Activated CD4-positive, CD25-positive, alpha-beta regulatory T cell treated with anti-CD3 and anti-CD28 coated beads, Interleukin-2, amount 50 U/mL, for 16 hours (primary cell): ENCODE measurements at regions not wholly inside any gene's neighbourhood (a gene's known extent, or its start where the extent isn't known, plus 50 kb on each side); places are given as distances from the start of the nearest gene placed in this dataset.
"Not testable (repeated sequence)": the region's sequence is repeated elsewhere in the genome, so short reads cannot be mapped to it uniquely, and the experiment has no call there.

Experiments
- DNase-seq: peaks from one replicate; pipeline ENCODE4 v3.0.0-alpha.2; 2020; ENCODE audit warnings: low read depth, low spot score

DNA sequence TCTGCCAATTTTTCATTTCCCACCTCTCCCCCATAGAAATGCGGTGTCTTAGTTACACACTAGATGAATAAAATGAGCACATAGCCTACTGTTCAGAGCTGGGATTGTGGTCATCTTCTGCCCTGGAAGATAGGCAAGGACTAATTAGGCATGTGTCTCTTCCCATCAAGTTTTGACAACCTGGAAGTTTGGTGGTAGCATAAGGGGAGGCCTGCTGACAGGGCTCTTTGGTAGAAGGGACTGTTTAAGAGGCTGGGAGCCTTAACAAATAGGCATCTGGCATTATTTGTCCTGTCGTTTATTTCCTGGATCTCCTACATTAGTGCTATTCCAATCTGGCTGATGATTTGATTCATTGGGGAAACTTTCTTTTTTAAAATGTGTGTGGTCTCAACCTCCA is 512.3 kb downstream of the ZNF385D start:
- DNase-seq: no peak

DNA sequence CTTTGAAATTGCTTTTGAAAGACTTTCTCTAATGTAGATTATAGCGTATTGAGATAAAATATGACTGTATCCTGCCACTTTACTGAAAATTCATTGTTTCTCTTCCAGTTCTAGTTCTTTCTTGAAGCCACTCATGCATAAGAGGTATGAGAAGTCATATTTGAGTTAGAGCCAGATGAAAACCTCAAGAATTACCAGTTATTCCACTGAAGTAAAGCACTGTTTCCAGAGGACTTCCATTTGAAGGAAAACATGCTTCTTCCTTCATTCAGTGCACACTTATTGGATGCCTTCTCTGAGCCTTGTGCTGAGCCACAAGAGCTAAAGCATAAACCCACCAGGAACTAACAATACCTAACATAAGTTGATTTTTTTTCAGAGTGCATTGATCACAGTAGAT is 513.4 kb downstream of the ZNF385D start:
- DNase-seq: no peak

DNA sequence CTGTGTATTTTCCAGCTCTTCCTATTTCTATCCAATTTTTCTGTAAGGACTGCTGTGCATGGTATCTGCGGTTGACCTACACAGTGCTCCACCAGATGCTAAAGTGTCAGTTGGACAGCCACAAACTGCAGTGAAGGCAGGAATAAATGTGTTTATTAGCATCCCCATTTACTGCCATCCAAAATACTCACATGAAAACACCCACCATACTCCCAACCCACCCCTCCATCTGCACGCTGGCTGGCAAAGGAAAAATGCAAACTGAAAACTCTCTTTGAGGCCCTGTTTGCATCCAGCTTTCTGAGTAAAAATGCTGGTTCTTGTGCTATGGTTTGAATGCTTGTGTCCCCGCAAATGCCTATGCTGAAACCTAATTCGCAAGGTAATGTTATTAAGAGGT is 515.5 kb downstream of the ZNF385D start:
- DNase-seq: no peak

DNA sequence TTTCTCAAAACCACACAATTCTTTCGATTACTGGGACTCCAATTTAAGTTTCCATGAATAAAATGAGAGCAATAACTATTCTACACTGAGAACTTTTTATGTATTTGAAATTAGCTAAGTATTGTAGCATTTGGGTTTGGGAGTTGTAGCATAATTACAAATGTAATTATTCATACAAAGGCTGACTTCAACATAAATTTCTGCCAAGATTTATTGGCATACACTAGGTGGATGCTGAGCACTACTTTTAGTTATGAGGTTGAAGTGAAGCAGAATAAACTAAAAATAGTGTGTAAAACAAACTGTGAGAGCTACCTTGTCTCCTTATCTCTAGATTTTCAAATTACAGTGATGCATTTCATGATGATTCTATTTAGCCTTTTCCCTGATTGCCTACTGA is 516.1 kb downstream of the ZNF385D start:
- DNase-seq: no peak

DNA sequence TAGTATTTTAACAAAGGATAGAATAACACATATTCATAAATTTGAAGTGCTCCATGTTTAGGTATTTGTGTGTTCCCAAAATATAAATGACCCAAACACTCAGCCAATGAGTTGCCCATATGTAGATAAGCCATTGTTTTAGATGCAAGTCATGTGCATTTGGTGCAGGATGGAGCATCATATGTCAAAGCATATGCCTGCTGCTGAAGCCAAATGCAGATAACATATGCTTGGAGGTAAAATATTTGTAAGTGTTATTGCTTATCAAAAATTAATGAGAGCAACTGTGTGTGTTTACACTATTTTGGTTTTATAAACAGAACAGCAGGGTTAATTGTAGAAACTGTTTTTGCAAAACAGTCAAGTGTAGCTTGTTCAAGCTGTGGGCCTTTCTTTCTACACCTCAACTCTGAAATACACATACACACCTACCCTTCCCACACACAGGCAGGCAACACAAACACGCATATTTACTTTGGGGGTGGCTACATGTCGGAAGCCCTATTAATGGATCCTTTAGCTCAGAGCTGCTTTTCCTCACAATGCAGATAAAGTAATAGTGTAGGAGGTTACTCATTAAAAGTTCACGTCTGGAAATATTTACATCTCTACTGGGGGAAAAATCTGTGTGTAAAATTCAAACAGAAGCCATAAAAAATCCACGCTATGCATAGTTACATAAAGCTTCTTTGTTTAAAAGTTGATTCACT is 521.4 kb downstream of the ZNF385D start:
- DNase-seq: no peak

DNA sequence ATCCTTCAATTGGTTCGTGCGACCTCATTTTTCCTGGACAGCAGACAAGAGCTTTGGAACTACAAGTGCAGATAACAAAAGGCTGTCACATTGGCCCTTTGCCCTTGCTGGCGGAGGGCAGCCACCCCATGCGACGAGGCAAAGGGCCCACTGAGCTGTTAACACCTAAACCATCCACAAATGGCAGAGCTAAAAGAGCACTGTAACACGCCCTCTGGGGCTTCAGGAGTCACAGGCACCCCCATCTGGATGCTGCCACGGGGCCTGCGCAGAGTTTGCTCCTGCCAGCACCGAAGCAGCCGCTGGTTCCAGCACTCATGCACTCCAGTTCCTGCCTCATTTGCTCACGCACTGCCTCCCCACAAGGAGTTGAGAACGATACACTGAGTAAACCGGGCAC is 524.9 kb downstream of the ZNF385D start:
- no peak for DNase-seq

DNA sequence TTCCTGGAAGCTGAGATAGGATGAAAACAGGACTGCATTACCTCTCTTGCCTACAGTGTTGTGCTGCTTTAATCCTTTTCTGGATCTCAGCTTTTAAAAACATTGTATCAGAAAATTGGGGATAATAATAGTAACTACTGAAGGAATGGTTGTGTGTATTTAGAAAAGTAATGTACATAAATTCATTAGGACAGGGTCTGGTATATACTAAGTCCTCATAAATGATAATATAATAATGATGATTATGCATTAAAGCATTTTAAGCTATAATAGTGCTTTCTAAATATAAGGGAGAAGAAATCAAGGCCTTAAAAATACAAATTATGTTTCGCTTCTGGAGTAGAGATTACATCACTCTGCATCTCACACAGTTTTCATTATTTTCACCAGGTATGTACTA is 530.1 kb downstream of the ZNF385D start:
- no peak for DNase-seq

DNA sequence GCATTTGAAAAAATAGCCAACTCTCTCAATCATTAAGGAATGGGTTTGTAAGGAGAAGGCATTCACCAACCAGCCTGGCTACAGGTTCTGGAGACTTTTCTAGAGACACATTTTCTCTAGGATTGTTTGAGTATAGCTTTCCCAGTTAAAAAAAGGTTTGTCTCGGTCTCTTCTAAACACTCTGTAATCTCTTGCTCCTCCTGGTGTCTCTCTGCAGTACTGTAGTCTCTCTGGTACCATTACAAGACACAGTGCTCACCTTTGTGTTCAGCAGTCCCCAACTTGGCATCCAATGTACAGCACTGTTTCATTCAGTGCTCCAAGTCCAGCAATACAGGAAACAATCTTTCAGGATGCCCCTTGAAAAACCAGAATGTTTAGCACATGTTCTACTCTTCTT is 534.4 kb downstream of the ZNF385D start:
- no peak for DNase-seq

DNA sequence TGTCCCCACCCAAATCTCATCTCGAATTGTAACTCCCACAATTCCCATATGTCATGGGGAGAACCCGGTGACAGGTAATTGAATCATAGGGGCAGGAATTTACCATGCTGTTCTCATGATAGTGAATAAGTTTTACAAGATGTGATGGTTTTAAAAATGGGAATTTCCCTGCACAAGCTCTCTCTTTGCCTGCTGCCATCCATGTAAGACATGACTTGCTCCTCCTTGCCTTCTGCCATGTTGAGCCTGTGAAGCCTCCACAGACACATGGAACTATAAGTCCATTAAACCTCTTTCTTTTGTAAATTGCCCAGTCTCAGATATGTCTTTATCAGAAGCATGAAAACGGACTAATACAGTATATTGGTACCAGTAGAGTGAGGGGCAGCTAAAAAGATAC is 546.9 kb downstream of the ZNF385D start:
- DNase-seq: not testable (repeated sequence)

DNA sequence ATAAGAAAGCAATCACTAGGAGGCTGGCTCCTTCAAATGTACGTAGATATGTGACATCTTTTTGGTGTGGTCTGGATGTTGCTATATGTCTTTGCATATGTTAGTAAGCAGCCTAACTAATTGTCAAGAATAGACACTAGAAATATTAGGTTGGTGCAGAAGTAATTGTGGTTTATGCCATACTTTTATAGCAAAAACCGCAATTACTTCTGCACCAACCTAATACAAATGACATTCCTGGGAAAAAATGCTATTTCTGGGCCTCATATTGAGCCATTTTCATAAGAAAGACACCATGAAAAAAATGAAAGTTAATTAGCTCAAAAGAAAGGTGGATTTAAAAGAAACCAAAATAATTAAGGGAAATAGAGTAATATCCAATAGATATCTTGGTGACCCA is 555.8 kb downstream of the ZNF385D start:
- DNase-seq: no peak

DNA sequence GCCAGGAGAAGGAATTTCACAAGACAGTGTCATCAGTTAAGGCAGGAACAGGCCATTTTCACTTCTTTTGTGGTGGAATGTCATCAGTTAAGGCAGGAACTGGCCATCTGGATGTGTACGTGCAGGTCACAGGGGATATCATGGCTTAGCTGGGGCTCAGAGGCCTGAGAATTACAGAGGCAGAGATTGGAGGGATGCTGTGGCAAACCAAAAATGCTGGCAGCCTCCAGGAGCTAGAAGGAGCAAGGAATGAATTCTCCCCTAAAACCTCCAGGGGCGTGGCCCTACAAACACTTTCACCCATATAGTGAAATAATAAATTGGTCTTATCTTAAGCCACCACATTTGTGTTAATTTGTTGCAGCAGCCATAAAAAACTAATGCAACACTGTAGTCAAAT is 557.0 kb downstream of the ZNF385D start:
- not testable (repeated sequence) for DNase-seq

DNA sequence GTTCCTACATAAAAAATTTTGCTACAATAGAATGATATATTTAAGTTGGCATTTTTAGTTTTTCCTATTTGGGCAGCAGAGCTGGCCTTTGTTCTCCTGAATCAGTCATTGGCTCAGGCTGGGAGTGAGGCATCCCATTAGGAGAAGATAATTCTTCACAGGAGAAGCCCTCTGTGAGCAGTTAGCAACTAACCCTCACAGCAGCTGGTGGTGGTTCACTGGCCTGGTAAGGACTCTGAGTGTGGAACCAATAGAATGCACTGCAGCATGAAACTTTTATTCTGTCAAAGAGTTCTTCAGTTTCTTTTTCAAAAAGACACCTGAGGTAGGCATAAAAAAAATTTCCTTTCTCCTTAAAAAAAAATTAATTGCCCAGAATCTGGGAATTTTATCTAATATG is 562.6 kb downstream of the ZNF385D start:
- no peak for DNase-seq

DNA sequence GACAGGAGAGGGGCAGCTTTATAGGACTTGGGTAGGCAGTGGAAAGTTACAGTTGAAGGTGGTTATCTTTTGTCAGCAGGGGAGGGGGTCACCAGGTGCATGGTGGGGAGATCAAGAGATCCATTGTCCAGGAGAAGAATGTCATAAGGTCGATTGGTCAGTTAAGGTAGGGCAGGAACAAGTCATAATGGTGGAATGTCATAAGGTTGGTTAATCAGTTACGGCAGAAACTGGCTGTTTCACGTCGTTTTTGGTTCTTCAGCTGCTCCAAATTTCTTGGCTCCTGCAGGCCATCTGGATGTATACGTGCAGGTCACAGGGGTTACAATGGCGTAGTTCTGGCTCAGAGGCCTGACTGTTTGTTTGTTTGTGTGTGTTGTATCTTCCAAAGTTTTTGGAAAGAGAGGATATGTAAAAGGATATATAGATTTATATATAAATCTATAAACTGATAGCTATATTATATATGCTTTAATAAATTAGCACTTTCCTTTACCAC is 565.1 kb downstream of the ZNF385D start:
- no peak for DNase-seq

DNA sequence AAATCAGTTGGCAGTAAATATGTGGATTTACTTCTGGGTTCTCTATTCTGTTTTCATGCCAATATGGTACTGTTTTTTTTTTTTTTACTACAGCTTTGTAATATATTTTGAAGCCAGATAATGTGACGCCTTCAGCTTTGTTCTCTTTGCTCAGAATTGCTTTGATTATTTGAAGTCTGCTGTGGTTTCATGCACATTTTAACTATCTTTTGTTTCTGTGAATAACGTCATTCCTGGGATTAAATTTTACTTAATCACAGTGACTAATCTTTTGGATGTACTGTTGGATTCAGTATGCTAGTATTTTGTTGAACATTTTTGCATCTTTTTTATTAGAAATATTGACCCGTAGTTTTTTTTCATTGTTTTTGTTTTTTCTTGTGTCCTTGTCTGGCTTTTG is 576.5 kb downstream of the ZNF385D start:
- no peak for DNase-seq

DNA sequence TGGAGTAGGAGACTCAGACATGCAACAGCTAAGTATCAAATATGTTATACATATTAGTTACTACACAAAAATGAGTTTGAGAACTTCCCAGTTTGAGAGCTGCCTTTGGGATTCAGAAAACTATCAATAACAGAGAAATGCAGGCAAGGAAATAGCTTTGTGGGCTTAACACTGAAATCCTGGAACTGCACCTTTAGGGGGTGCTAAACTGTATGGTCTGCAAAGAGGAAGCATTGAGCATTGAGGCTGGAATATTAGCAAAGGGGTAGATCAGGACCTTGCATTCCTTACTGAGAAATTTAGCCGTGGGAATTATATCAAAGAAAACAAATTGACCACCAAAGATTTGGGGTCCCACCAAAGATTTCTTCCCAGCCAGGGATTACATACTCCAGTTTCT is 580.0 kb downstream of the ZNF385D start:
- DNase-seq: no peak

DNA sequence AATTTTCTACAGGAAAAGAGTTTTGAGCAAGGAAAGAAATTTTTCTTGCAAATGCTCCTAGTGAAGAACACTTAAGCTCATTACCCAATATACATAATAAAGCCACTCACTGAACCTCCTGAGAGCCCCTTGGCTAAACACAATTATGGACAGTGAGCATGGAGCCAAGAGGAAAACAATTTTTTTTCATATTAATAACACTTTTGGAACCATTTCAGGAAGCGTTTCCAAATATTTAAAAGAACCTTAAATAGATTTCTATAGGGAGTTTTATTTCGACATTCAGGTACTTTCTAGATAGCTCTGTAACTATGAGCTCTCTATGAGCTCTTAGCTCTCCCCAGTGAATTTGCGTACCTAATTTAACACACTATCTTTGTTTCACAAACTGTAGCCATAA is 581.1 kb downstream of the ZNF385D start:
- DNase-seq: no peak

DNA sequence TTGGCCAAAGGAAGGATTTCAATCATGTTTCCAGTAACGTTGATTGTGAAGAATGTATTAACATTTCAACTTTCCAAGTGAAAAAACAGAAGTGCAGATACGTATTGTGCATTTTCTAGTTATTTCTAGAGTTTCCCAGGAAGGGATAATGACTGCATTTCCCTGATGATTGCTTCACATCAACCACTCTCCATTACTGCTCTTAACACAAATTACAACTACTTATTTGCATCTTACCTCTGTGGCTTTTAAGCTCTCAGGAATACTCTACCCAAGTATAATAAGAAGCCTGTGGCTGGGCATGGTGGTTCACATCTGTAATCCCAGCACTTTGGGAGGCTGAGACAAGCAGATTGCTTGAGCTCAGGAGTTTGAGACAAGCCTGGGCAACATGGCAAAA is 582.5 kb downstream of the ZNF385D start:
- DNase-seq: no peak

DNA sequence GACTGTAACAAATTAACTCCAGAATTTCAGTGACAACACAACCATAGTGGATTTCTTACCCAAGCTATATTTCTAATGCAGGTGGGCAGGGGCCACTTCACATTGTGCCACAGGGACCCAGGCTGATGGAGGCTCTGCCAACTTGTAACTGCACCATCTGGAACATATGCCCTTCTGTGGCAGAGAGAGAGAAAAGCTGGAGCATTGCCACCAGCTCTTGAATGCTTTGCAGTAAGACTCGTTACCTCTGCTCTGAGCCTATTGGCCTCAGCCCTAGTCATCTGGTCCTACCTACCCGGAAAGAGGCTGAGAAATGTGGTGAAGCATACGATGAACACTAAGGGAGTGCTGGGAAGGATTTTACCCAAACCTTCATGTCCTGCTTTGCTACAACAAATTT is 587.1 kb downstream of the ZNF385D start:
- DNase-seq: no peak

DNA sequence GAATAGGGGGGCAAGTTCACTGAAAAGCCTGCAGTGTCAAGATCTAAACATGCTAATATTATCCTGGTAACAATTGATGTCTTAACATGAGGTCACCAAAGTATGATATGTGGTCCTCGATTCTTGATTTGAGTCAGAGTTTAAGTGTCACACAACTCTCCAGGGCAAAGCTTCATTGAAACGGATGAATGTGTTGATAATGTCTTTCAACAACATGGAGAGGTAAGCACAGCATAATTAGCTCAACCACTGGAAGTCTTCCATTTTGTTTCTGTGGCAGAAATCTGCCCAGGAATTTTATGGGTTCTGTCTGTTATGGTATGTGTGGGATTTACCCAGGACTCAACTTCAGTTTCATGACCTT is 591.5 kb downstream of the ZNF385D start:
- no peak for DNase-seq

DNA sequence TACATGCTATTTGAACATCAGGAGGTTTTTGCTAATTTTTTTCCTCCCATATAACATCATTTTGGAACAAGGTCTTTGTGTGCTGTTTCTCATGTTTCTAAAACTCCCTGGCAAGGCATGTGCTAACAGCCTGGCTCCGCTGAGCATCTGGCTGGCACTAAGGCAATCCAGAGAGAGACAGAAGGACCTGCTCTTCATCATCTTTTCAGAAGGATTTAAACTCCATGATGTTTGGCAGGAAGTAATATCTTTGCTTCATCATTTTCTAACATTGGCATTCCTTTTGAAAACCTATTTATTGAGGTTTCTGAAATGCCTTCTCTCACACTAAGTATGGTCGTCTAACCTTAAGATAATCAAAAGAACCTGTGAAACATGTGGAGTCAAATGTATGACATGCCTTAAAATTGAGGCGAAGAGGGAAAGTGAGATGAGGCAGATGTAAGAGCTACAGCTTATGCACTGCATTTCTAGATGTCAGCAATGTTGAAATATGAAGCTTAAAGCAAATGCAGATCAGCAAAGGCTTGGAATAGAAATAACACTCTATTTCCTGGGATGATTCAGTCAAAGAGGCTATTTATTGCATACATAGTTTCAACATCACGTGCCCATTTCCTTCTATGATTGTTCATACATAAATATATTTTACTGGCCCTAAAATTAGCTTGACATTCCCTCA is 592.0 kb downstream of the ZNF385D start:
- no peak for DNase-seq

DNA sequence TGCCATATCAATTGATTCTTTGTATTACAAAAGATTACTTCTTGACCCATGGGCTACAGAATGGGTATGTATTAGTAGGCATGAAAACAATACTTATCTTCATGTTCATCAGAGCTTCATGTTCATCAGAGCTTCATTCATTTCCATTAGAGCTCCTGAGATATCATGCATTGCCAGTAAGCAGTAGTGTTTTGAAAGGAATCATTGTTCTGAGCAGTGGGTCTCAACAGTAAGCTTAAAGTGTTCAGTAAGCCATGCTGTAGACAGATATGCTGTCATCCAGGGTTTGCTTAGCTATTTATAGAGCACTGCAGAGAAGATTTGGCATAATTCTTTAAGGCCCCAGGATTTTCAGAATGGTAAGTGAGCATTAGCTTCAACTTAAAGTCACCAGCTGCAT is 596.1 kb downstream of the ZNF385D start:
- no peak for DNase-seq

DNA sequence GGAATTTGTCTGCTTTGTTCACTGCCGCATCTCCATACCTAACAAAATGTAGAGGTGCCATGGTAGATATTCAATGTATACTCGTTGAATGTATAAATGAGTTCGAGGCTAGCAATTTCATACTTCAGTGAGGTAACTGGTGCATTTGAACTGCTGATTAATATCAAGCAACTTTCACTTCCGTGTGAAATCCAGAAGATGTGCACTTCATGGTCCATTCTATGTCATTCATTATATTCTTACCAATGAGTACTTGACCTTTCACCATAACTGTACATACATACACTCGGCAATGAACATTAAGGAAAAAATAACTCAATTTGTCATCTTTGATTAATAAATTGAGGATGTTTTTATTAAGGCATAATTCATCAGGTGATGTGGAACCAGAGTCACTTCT is 598.5 kb downstream of the ZNF385D start:
- DNase-seq: no peak

DNA sequence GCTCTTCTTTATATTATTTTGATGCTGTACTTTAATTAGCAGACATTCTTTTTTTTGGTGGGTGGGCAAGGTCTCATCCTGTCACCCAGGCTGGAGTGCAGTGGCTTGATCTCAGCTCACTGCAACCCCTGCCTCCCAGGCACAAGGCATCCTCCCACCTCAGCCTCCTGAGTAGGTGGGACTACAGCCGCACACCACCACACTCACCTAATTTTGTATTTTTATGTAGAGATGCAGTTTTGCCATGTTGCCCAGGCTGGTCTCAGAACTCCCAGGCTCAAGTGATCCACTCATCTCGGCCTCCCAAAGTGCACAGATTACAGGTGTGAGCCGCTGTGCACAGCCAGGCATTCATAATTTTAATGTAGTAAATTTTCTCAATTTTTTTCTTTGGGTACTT is 608.1 kb downstream of the ZNF385D start:
- DNase-seq: no peak

DNA sequence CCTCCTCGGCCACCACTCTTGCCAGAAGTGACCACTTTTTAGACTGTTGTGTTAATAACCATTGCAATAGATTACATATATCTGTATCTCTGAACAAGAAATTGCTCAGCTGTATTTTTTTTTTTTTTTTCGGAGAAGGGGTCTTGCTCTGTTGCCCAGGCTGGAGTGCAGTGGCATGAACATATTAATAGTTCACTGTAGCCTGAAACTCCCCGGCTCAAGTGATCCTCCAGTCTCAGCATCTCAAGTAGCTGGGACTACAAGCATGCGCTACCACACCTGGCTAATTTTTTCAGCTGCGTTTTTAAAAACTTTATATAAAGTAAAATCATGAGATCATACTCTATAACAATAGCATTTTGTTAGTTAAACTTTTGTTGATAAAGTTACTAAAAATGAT is 609.0 kb downstream of the ZNF385D start:
- DNase-seq: no peak
